ENCODE measurements at regions not wholly inside any gene's neighbourhood (a gene's known extent, or its start where the extent isn't known, plus 50 kb on each side); places are given as distances from the start of the nearest gene placed in this dataset.

DNA sequence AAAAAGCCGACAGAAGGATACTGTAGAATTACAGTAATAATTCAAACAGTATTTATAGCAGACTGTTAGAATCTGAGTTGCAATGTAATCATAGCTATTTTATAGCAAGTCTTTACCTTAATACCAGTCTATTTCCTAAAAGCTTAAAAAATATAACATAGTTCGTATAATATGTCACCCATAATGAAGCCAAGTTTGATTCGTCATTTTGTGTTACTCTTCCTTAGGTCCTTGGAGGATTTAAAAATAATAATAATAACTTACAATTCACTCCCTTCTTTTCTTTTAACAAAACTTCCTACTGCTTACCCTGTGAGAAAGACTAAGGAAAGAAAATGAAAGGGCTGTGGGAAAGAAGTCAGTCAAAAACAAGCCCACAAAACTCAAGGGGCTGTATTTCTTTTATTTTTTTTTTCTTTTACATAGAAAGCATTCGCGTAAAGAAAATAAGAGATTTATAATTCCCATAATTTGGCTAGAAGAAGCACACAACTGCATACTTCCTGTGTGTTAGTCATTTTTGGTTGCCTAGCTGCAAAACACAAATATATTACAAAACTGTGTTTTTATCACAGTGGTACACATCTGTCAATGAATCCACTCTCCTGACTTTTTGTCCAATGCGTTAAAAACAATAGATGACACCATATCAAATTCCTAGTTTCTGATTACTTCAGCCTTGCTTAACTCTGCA, 187.2 kb upstream of the CELF2 start:
- no peak for DNase-seq

DNA sequence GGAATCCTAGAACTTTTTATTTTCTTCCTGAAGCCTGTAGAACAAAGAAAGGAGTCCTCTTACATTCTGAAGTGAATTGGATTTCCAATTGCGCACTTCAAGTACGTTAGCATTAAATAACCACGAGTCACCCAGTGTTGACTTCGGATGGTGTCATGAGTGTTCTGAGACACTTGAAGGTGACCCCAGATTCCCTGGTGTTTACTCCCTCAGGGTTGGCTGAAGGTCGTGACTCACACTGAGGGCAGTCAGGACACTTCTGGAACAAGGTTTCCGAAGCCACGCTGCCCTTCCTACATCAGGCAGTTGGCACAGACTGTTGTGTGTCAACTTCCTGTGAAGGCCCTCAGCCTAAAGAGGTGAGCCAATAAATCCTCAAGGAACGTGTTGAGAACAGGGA, 186.6 kb upstream of the CELF2 start:
- no peak for DNase-seq

DNA sequence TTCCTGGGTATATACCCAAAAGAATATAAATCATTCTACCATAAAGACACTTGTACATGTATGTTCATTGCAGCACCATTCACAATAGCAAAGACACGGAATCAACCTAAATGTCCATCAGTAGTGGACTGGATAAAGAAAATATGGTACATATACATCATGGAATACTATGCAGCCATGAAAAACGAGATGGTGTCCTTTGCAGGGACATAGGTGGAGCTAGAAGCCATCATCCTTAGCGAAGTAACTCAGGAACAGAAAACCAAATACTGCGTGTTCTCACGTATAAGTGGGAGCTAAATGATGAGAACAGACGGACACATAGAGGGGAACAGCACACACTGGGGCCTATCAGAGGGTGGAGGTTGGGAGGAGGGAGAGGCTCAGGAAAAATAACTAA, 183.7 kb upstream of the CELF2 start:
- no peak for DNase-seq

DNA sequence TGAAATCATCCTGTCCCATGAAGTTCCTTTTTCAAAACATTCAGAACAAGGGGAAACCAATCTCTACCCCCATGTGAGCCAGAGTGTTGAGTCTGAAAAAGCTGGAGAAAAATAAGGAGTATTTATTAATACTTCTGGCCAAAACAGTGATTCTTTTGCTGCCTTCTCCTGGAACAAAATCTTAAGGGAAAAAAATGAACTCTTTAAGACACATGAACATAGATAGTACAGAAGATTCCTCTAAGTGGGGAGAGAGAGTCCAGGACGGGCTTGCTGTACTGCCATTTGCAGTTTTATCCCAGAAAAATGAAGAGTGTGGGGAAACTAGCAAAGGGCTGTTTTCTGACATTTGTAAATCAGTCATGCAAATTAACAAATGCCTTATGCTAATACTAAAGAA, 173.4 kb upstream of the CELF2 start:
- DNase-seq = no peak

DNA sequence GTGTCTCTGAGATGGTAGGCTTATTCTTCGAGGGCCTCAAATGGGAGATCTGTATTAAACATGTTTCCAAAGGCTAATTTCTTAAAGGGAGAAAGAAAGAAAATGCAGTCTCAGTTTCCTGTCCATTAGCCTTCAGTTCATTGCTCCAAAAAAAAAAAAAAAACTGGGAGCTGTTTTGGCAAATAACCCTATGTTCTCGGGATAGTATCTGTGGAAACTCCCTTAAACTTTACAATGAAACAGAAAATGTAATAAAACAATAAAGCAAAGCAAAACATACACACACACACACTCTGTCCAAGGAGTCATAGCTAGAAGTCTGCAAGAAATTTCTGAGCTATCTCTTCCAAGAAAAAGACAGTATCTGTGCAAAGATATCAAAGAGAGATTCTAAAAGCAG, 172.5 kb upstream of the CELF2 start:
- no peak for DNase-seq

DNA sequence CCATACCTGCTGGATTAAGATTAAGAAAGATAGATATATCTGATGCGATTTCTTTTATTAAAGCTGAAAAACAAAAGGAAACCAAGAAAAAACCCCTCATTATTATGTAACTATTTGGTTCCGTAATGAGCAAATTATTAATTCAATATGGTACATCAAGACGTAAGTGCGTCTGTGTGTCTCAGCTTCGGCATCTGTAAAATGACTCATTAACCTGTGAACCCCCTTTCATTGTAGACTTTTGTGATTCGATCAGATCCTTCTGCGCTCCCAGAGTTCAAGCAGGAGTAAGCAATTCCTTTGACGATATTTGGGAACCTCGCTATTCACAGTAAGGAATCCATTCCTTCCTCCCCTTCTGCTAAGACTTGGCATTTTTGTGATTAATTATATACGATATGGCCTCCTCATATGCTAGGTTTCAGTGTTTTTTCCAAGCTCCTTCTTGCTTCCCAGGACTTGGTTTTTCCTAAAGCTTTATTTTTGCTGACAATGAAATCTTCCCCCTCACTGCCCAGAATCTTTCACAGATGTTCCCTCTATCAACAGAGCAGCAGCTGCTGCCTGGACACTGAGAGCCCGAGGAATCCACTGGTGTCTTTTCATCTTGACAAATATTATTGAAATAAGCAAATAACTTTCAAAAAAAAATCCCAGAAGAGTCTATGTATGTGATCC, 171.7 kb upstream of the CELF2 start:
- DNase-seq = no peak

DNA sequence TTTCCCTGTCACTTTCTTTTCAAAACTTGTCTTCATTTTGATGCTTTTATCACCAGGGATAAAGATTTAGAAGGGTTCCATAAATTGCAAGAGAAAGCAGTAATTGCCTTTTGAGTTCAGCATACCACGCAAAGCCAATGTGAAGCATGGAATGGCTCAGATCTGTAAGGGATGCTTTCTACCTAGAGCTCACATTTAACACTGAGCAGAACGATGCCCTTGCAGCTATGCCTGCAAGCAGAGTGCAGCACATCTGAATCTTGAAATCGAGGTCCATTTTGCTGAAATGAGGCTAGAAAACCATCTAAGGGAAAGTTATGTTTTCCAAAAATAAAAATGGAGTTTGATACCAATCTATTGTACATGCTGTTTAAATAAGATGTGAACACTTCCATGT, 171.2 kb upstream of the CELF2 start:
- DNase-seq = no peak

DNA sequence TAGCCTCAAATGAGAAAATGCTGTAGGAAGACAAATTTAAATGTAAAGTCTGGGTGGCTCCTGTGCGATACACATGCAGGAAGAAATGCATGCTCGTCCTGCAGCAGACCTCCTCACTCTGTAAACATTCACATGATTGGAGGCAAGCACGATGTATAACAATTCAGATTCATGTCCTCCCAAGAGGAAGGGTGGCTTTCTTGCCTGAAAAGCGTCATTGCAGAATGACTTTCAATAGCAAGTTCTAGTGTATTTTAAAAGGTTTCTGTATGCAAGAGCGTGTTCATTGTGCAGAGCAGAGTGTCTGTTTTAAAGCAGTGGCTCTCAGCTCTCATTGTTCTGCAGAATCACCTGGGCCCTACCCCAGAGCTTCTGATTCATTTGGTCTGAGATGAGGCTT, 170.3 kb upstream of the CELF2 start:
- no peak for DNase-seq

DNA sequence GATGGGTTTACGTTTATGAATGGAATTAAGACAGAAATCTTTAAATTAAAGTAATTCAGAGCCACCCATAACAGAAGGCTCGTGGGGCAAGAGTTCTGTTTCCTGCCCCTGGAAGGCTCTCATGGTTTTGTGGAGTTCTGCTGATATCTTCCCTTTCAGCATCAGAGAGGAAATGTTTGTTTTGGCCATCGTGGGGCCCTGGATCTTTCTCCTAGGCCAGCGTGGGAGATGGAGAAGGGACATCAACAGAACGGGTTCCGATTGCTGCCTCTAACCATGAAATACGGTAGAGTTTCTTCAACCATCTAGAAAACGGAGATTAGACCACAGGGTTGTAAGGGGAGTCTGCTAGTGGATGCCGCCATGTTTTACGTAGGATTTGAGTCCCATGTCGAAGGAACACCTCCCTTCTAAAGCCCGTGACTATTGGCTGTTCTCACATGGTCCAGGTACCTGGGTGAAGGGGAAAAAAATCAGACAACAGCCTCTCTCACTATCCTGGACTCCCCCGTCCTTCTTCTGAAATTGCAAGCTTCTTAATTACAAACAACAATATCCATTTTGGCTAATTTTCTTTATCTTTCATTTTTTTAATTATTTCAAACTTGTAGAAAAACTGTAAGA, 169.1 kb upstream of the CELF2 start:
- no peak for DNase-seq

DNA sequence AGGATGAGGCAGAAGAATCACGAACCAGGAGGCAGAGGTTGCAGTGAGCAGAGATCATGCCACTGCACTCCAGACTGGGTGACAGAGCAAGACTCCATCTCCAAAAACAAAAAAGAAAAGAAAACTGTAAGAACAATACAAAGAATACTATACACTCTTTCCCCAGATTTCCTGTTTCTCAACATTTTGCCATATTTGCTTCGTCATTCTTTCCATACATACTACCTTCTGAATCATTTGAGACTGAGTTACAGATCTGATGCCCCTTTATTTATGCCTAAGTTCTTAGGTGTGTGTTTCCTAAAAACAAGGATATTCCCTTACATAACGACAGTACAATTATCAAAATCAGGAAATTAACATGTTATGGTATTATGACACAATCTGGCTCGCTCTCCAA, 168.4 kb upstream of the CELF2 start:
- DNase-seq = no peak

DNA sequence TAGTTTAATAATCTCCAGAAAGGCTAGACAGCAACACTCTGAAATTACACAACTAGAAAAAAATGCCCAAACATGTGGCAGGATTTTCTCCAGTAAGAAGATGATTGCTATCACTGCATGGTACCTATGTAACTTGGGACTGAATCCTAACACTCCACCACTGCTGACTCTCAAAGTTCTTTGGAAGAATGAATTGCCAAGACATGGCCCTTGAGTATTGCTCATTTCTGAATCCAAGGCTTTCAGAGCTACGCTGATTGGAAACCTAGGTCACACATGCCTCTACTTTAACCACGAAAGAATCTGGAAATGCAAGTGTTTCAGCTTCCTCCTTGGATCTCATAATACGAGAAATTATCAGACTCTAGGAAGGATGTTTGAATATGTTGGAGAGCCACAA, 167.5 kb upstream of the CELF2 start:
- no peak for DNase-seq

DNA sequence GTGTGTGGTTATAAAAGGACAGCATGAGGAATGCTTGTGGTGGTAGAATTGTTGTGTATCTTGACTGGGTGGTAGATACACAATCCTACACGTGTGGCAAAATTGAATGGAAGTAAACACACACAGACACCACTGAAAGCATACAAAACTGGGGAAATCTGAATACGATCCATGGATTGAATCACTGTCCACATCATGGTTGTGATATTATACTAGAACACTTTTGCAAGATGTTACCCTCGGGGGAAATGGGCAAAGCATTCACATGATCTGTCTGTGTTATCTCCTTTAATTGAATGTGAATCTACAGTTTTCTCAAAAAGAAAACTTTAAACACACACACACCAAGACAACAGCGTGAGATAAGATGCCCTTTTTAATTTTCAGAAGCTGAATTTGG, 165.2 kb upstream of the CELF2 start:
- no peak for DNase-seq

DNA sequence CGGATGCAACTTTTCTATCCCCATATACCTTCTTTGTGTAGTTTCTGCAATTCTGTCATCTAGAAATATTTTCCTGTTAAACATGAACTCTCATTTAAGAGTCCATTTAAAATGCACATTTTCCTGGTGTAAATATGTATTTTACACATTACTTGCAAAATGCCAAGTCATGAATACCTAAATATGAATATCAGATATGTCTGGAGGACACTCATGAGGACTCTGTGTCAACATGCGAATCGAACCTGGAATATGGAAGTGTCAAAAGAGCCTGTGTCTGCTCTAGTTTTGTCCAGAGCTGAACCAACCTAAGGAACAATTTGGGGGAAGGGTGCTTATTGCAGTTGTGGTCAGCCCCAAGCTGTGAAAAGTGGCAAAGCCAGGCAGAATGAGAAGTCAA, 163.7 kb upstream of the CELF2 start:
- DNase-seq = no peak

DNA sequence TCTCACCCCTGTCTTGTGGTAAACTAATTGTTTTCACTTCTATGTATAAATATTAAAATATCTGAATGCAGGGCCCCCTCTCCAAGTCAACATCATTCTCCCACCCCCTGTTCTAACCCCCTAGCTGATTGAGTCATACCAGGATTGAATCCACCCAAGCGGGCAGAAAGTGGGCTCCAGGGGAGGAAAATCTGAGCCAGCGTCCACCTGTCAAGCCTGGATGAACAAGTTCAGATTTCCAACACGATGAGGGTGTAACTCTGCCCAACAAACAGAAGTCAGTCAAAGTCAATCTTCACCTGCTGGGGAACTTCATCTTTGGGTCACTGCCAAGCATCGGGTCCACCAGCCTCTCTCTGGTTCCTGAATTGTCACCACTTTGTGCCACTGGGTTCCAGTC, 162.9 kb upstream of the CELF2 start:
- no peak for DNase-seq

DNA sequence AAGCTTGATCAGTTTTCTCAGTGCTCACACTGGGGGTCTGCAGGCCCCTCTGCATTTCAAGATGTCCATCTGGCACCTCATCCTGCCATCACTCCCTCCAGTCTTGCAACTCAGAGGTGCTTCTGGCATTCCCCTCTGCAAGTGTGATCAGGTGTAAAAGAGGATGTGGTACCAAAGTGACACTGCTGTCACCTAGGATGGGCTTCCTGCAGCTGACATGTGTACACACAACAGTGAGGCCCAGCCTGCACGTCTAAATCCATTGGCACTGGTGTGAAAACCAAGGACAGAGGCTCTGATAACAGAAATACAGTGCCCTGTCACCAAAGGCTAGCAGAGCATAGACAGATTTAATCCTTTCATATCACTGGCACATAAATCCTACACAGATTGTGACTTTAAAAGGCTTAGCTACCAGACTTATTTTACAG, 162.5 kb upstream of the CELF2 start:
- DNase-seq = no peak

DNA sequence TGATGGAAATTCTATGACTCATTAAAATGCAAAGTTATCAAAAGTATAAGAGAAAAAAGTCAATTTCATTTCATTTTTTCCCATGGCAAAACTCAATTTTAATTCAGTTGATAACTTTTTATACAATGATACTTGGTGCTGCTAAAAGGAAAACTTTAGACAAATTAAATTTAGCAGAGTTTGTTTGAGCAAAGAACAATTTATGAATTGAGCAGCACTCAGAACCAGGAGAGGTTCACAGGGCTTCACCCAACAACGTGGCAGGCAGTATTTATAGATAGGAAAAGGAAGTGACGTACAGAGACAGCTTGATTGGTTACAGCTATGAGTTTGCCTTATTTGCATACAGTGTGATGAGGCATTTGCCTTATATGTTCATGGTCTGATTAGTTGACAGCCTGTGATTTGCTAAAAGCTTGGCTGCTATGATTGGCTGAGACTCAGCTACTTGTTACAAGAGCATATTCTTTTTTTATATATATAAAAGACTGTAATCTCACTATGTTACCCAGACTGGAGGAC, 157.2 kb upstream of the CELF2 start:
- no peak for DNase-seq

DNA sequence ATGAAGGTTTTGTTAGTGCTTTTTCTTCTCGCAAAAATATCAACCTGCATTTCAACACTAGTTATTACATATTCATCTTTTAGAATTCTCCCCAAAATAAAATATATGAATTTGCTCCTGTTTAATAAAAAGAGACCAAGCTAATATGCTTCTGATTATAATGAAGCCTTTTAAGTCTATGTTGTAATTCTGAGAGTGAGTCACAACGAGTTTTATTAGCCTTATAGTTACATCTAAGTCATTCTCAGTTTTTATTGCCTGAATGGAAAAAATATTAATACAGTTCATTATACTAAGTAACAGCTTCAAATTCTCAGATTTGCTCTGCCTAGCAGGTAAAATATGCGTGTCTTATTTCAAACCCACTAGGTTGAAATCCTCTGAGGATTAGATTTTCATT, 152.4 kb upstream of the CELF2 start:
- no peak for DNase-seq

DNA sequence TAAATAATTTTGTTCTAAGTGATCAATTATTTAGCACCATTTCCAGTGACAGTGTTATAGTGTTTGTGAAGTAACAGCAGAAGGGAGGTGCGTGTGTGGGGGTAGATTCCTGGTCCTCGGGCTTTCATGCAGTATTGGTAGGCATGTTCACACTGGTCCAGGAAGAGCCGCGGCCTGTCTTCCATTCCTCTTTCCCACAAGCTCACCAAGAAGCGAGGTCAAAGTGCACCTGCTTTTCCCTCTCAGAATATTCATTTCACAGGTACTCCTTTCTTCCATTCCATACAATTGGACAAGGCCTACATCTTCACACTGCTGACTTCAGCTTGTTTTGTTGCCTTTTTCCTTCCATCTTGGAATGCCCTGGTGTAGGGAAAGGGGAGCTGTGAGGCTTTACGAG, 151.8 kb upstream of the CELF2 start:
- DNase-seq = no peak

DNA sequence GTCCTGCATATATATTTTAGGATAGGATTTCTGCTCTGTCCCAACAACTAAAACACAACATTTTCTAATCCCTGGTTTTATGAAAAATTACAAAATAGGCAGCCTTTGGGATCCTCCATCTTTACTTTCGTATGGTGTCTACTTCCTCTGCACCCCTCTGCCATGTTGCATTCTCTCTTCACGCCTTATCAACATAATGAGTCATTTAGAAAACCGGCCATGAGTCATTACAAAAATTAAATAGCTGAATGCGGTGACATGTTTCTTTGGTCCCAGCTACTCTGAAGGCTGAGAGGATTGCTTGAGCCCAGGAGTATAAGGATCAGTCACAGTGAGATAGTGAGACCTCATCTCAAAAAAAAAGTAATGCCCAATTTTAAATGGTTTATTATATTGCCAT, 148.1 kb upstream of the CELF2 start:
- no peak for DNase-seq

DNA sequence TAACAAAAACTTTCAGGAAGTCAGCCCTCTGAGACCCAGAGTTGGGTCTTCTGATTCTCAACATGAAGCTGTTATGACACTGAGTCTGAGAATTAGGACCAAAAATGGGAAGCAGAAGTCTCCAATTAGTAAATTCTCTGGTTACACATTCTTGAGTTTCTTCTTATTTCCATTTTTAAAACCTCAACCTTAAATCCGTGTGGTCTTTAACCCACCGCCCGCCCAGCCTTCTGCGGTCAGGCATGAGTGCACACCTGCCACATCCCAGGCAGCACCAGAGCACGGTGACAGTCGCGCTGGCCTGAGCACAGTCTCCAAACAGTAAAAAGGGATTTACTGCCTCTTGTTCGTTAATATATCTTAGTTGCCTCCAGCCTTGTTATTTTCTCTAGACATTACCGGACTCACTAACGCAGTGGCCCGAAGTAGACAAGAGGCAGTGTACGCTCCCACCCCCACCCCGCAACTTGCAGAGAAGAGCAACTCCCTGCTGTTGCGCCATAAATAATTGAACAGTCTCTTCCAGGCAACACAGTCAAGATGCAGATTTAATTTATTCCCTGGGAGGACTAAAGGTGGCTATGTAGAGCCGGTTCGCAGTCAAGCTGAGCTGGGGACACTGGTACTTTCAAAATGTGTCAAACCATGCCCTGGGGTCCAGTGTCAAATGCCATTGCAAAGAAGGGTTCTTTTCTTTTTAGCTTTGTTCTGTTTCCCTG, 147.0 kb upstream of the CELF2 start:
- no peak for DNase-seq

DNA sequence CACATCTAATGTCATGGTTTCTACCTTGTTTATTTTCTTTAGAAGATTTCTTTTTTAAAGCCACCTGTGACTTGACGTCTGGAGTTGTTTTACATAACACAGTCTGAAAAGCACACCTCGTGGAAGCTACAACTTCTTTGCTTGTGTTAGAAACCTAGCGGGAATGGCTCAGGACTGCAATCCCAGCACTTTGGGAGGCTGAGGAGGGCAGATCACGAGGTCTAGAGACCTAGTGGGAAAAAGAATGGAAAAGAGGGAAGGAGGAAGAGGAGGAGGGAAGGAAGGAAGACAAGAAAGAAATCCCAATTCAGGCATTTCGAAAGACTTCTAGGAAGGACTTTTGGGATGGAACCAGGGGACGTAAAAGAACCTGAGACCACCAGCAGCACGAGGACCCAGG, 146.3 kb upstream of the CELF2 start:
- no peak for DNase-seq

DNA sequence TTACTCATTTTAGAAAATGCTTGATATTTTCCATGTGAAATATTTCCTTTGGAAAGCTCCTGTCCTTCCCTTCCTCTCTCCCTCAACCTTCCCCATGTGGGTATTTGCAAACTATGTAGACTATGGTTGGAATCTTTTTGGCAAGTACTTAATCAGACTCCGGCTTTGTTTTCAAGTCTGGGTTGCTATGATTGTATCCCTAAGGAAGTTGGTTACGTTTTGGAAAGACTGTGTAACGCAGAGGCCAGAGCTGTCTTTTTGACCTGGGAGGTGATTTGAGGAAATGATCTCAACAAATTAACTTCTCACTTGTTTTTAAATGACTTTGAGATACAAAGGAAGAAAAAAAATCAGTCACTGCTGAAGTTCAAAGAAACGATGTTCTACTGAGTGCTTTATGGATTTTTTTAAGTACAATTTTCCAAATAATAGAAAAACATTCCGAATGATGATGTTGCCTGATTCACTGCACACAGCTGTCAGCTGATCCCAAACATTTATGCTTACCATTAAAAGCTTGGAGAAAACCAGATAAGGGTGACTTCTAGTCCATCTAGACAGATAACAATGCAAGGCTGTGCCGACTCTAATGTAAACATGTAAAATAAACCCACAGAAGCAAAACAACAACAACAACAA, 145.5 kb upstream of the CELF2 start:
- DNase-seq = no peak

DNA sequence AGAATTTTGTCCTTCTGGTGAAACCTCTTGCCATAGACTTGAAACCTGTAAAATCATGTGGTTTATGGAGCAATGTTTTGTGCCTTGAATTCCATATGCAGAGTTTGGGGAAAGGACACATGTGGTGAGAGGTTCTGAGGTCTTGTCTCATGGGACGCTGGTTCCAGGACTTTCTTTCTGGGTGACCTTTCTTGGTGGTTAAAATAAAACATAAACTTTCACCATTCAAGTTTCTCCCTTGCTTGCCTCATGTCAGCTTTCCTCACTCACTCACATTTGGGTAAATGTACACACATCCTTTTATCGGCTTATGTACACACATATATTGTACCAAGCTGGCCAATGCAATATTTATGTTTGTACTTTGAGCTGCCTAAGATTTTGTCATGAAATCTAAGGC, 144.9 kb upstream of the CELF2 start:
- DNase-seq = no peak

Data from SIG-M5 (cell line).